C4-2B (cell line): ENCODE measurements at regions not wholly inside any gene's neighbourhood (a gene's known extent, or its start where the extent isn't known, plus 50 kb on each side); places are given as distances from the start of the nearest gene placed in this dataset.

Source experiments
- CTCF ChIP-seq: fragments of 450-650 bp; conservative IDR thresholded peaks from 2 replicates; pipeline ENCODE4 v1.5.1; 2017; ENCODE audit warnings: mild to moderate bottlenecking
- ZFX ChIP-seq: fragments of 450-650 bp; IDR thresholded peaks from 2 replicates; pipeline ENCODE4 v1.6.1; 2017

GRCh38 chr2:225158360-225158759 is 116.1 kb upstream of the DOCK10 start:
- TF ChIP-seq CTCF = no peak
- TF ChIP-seq ZFX = no peak
